ENCODE measurements at regions not wholly inside any gene's neighbourhood (a gene's known extent, or its start where the extent isn't known, plus 50 kb on each side); places are given as distances from the start of the nearest gene placed in this dataset.
A peak's percentile ranks its signal among the peaks of the same experiment; 100 is the strongest.

GRCh38 chr5:114984796-114985195 is 184.9 kb downstream of the TRIM36 start:
- no peak overlapping the region for H3K9ac ChIP-seq (ENCODE audit: low read length)
- no peak overlapping the region for H2AFZ ChIP-seq (ENCODE audit: low read length)
- no peaks in the 10 kb centered on the region for H3K27me3 ChIP-seq (ENCODE audit: low read length)
- no peak overlapping the region for H3K4me2 ChIP-seq (ENCODE audit: low read depth, low read length, poor library complexity, severe bottlenecking)
- no peaks in the 10 kb centered on the region for H3K36me3 ChIP-seq (ENCODE audit: insufficient read depth, low read length)
- no peaks in the 10 kb centered on the region for H3K4me1 ChIP-seq (ENCODE audit: low read length)
- H3K9me2 ChIP-seq (replicated peaks; ENCODE audit: insufficient read depth, low read length): no peaks in the 10 kb centered on the region
- H3K9me3 ChIP-seq (ENCODE audit: low read length): no peaks in the 10 kb centered on the region
- no peak overlapping the region for H3K27ac ChIP-seq (ENCODE audit: low read length)
- DNase-seq: no peak
- H3K79me2 ChIP-seq (ENCODE audit: low read length): no peaks in the 10 kb centered on the region
- H4K20me1 ChIP-seq (ENCODE audit: insufficient read depth, low read depth, low read length): no peaks in the 10 kb centered on the region
- no peak overlapping the region for H3K4me3 ChIP-seq (ENCODE audit: low read length)

GRCh38 chr5:114981111-114981510 is 188.6 kb downstream of the TRIM36 start:
- no peak overlapping the region for H3K4me3 ChIP-seq (ENCODE audit: low read length)
- peaks cover 9% of the 10 kb centered on the region for H3K4me1 ChIP-seq (ENCODE audit: low read length)
- no peak overlapping the region for H3K27ac ChIP-seq (ENCODE audit: low read length)
- no peaks in the 10 kb centered on the region for H3K27me3 ChIP-seq (ENCODE audit: low read length)
- no peaks in the 10 kb centered on the region for H3K36me3 ChIP-seq (ENCODE audit: insufficient read depth, low read length)
- H4K20me1 ChIP-seq (ENCODE audit: insufficient read depth, low read depth, low read length): no peaks in the 10 kb centered on the region
- no peaks in the 10 kb centered on the region for H3K9me2 ChIP-seq (replicated peaks; ENCODE audit: insufficient read depth, low read length)
- H2AFZ ChIP-seq (ENCODE audit: low read length): no peak overlapping the region
- no peaks in the 10 kb centered on the region for H3K79me2 ChIP-seq (ENCODE audit: low read length)
- no peaks in the 10 kb centered on the region for H3K9me3 ChIP-seq (ENCODE audit: low read length)
- H3K4me2 ChIP-seq (ENCODE audit: low read depth, low read length, poor library complexity, severe bottlenecking): no peak overlapping the region
- DNase-seq: no peak
- H3K9ac ChIP-seq (ENCODE audit: low read length): no peak overlapping the region

GRCh38 chr5:114977979-114978573 is 191.6 kb downstream of the TRIM36 start:
- H3K4me1 ChIP-seq (ENCODE audit: low read length): peaks cover 9% of the 10 kb centered on the region
- no peak overlapping the region for H3K4me3 ChIP-seq (ENCODE audit: low read length)
- H3K9me2 ChIP-seq (replicated peaks; ENCODE audit: insufficient read depth, low read length): no peaks in the 10 kb centered on the region
- no peaks in the 10 kb centered on the region for H3K79me2 ChIP-seq (ENCODE audit: low read length)
- H3K27ac ChIP-seq (ENCODE audit: low read length): no peak overlapping the region
- DNase-seq: no peak
- no peak overlapping the region for H2AFZ ChIP-seq (ENCODE audit: low read length)
- no peaks in the 10 kb centered on the region for H3K9me3 ChIP-seq (ENCODE audit: low read length)
- no peak overlapping the region for H3K9ac ChIP-seq (ENCODE audit: low read length)
- H3K4me2 ChIP-seq (ENCODE audit: low read depth, low read length, poor library complexity, severe bottlenecking): no peak overlapping the region
- H3K36me3 ChIP-seq (ENCODE audit: insufficient read depth, low read length): no peaks in the 10 kb centered on the region
- H4K20me1 ChIP-seq (ENCODE audit: insufficient read depth, low read depth, low read length): no peaks in the 10 kb centered on the region
- no peaks in the 10 kb centered on the region for H3K27me3 ChIP-seq (ENCODE audit: low read length)

GRCh38 chr5:114969482-114969881 is 200.2 kb downstream of the TRIM36 start:
- no peaks in the 10 kb centered on the region for H3K9me2 ChIP-seq (replicated peaks; ENCODE audit: insufficient read depth, low read length)
- H3K27ac ChIP-seq (ENCODE audit: low read length): no peak overlapping the region
- H3K4me3 ChIP-seq (ENCODE audit: low read length): no peak overlapping the region
- no peaks in the 10 kb centered on the region for H3K27me3 ChIP-seq (ENCODE audit: low read length)
- no peaks in the 10 kb centered on the region for H3K9me3 ChIP-seq (ENCODE audit: low read length)
- H4K20me1 ChIP-seq (ENCODE audit: insufficient read depth, low read depth, low read length): no peaks in the 10 kb centered on the region
- H3K4me2 ChIP-seq (ENCODE audit: low read depth, low read length, poor library complexity, severe bottlenecking): no peak overlapping the region
- no peak overlapping the region for H3K9ac ChIP-seq (ENCODE audit: low read length)
- no peaks in the 10 kb centered on the region for H3K4me1 ChIP-seq (ENCODE audit: low read length)
- no peak for DNase-seq
- H2AFZ ChIP-seq (ENCODE audit: low read length): no peak overlapping the region
- H3K79me2 ChIP-seq (ENCODE audit: low read length): no peaks in the 10 kb centered on the region
- H3K36me3 ChIP-seq (ENCODE audit: insufficient read depth, low read length): no peaks in the 10 kb centered on the region

- H3K4me2 ChIP-seq (ENCODE audit: low read depth, low read length, poor library complexity, severe bottlenecking): no peak overlapping the region
- H3K27ac ChIP-seq (ENCODE audit: low read length): no peak overlapping the region
- H2AFZ ChIP-seq (ENCODE audit: low read length): no peak overlapping the region
- H3K36me3 ChIP-seq (ENCODE audit: insufficient read depth, low read length): no peaks in the 10 kb centered on the region
- no peak overlapping the region for H3K4me3 ChIP-seq (ENCODE audit: low read length)
- H4K20me1 ChIP-seq (ENCODE audit: insufficient read depth, low read depth, low read length): no peaks in the 10 kb centered on the region
- H3K79me2 ChIP-seq (ENCODE audit: low read length): no peaks in the 10 kb centered on the region
- no peak overlapping the region for H3K9ac ChIP-seq (ENCODE audit: low read length)
- H3K9me3 ChIP-seq (ENCODE audit: low read length): no peaks in the 10 kb centered on the region
- no peak for DNase-seq
- H3K27me3 ChIP-seq (ENCODE audit: low read length): no peaks in the 10 kb centered on the region
- no peaks in the 10 kb centered on the region for H3K9me2 ChIP-seq (replicated peaks; ENCODE audit: insufficient read depth, low read length)
- peaks cover 30% of the 10 kb centered on the region for H3K4me1 ChIP-seq (ENCODE audit: low read length)
Measured at GRCh38 chr5:114957384-114957783, 212.3 kb downstream of the TRIM36 start.

GRCh38 chr5:114953565-114953964 is 216.1 kb downstream of the TRIM36 start:
- DNase-seq: peak; percentile 80
- no peaks in the 10 kb centered on the region for H3K79me2 ChIP-seq (ENCODE audit: low read length)
- no peak overlapping the region for H3K9ac ChIP-seq (ENCODE audit: low read length)
- H3K36me3 ChIP-seq (ENCODE audit: insufficient read depth, low read length): no peaks in the 10 kb centered on the region
- H3K4me2 ChIP-seq (ENCODE audit: low read depth, low read length, poor library complexity, severe bottlenecking): peak overlapping the region; percentile 39
- no peaks in the 10 kb centered on the region for H3K9me3 ChIP-seq (ENCODE audit: low read length)
- no peak overlapping the region for H2AFZ ChIP-seq (ENCODE audit: low read length)
- H3K4me1 ChIP-seq (ENCODE audit: low read length): peaks cover 34% of the 10 kb centered on the region
- 0 out of 2 replicates have a peak overlapping the region, but pooled peaks have one; percentile 5 for H3K4me3 ChIP-seq (ENCODE audit: low read length)
- H3K27ac ChIP-seq (ENCODE audit: low read length): no peak overlapping the region
- no peaks in the 10 kb centered on the region for H4K20me1 ChIP-seq (ENCODE audit: insufficient read depth, low read depth, low read length)
- H3K9me2 ChIP-seq (replicated peaks; ENCODE audit: insufficient read depth, low read length): no peaks in the 10 kb centered on the region
- H3K27me3 ChIP-seq (ENCODE audit: low read length): no peaks in the 10 kb centered on the region

- Histone ChIP-seq H3K4me1 (ENCODE audit: low read length) (peaks cover 34% of the 10 kb centered on the region), H3K9ac (ENCODE audit: low read length) (no peak overlapping the region), H3K4me3 (ENCODE audit: low read length) (no peak overlapping the region), H3K27ac (ENCODE audit: low read length) (no peak overlapping the region), H3K79me2 (ENCODE audit: low read length) (no peaks in the 10 kb centered on the region), H3K9me2 (replicated peaks; ENCODE audit: insufficient read depth, low read length) (no peaks in the 10 kb centered on the region), H3K36me3 (ENCODE audit: insufficient read depth, low read length) (no peaks in the 10 kb centered on the region), H4K20me1 (ENCODE audit: insufficient read depth, low read depth, low read length) (no peaks in the 10 kb centered on the region), H2AFZ (ENCODE audit: low read length) (no peak overlapping the region), H3K4me2 (ENCODE audit: low read depth, low read length, poor library complexity, severe bottlenecking) (peak overlapping the region; percentile 39), H3K9me3 (ENCODE audit: low read length) (no peaks in the 10 kb centered on the region), H3K27me3 (ENCODE audit: low read length) (no peaks in the 10 kb centered on the region)
- DNase-seq: no peak
Measured at GRCh38 chr5:114952876-114953275, 216.8 kb downstream of the TRIM36 start.

- no peak for DNase-seq
- Histone ChIP-seq H3K36me3 (ENCODE audit: insufficient read depth, low read length) (no peaks in the 10 kb centered on the region), H3K9me3 (ENCODE audit: low read length) (no peaks in the 10 kb centered on the region), H2AFZ (ENCODE audit: low read length) (no peak overlapping the region), H3K9ac (ENCODE audit: low read length) (no peak overlapping the region), H3K27me3 (ENCODE audit: low read length) (no peaks in the 10 kb centered on the region), H3K4me3 (ENCODE audit: low read length) (no peak overlapping the region), H3K27ac (ENCODE audit: low read length) (no peak overlapping the region), H3K4me2 (ENCODE audit: low read depth, low read length, poor library complexity, severe bottlenecking) (no peak overlapping the region), H3K79me2 (ENCODE audit: low read length) (no peaks in the 10 kb centered on the region), H3K9me2 (replicated peaks; ENCODE audit: insufficient read depth, low read length) (no peaks in the 10 kb centered on the region), H4K20me1 (ENCODE audit: insufficient read depth, low read depth, low read length) (no peaks in the 10 kb centered on the region), H3K4me1 (ENCODE audit: low read length) (peaks cover 28% of the 10 kb centered on the region)
Measured at GRCh38 chr5:114949756-114950155, 220.0 kb downstream of the TRIM36 start.
